HepG2 (cell line): ENCODE measurements at regions not wholly inside any gene's neighbourhood (a gene's known extent, or its start where the extent isn't known, plus 50 kb on each side); places are given as distances from the start of the nearest gene placed in this dataset.

ENCODE experiments used
- ATAC-seq: fragments of 200-7000 bp; cut with Tn5 transposase; 3 replicates; pipeline ENCODE4 v1.9.1; 2020; ENCODE audit warnings: mild to moderate bottlenecking, moderate library complexity
- BruUV-seq: library from RNA; stranded (reverse); fragments of 400-500 nt; replicated peaks from 2 replicates; lab custom pipeline; 2021; lab: Mats Ljungman, UMichigan
- CTCF ChIA-PET: fragments of 300-600 bp; formaldehyde crosslinking; extraction: SDS; loops from one replicate; lab custom pipeline; 2021; ENCODE audit warnings: low total read pairs, inconsistent platforms, low intra/inter-chr PET ratio; lab: Yijun Ruan, JAX
- POLR2A ChIA-PET: fragments of 350-600 bp; sonication (Branson Sonifier 250); formaldehyde crosslinking; loops from one replicate; lab custom pipeline; 2020; ENCODE audit warnings: antibody characterized with exemption, inconsistent platforms; lab: Yijun Ruan, JAX
- DNase-seq: peaks from one replicate; pipeline ENCODE4 v3.0.0-alpha.2; 2015; ENCODE audit warnings: low spot score
- FAIRE-seq: peaks from 3 replicates; lab custom pipeline; 2011; peaks lifted over from hg19 to GRCh38; lab: Jason Lieb, UNC
- H2AFZ ChIP-seq: one replicate; pipeline ENCODE4 v1.6.1; 2011; ENCODE audit warnings: low read length, inconsistent platforms
- H3K27ac ChIP-seq: fragments of 300-600 bp; 3 replicates; pipeline ENCODE4 v1.8.0; 2011; ENCODE audit warnings: mixed run types, mild to moderate bottlenecking, mixed read lengths, low read length, inconsistent platforms; ENCODE audit not compliant: insufficient read depth; ENCODE audit errors: extremely low read length
- H3K27me3 ChIP-seq, 2 experiments: fragments of 200-600 bp in 1 of 2; 2 replicates in 1 of 2; 3 replicates in 1 of 2; pipeline versions ENCODE4 v1.6.0 to v1.8.0; 2011; ENCODE audit warnings: low read length in 2 of 2, mild to moderate bottlenecking in 2 of 2, moderate library complexity in 2 of 2, inconsistent platforms in 1 of 2; ENCODE audit not compliant: insufficient read depth in 2 of 2, control insufficient read depth in 1 of 2
- H3K36me3 ChIP-seq, 2 experiments: fragments of 200-600 bp in 1 of 2; replicated peaks in 1 of 2; 2 replicates in 1 of 2; 3 replicates in 1 of 2; pipeline versions ENCODE4 v1.5.1 to v1.8.0; 2011; ENCODE audit warnings: low read length in 2 of 2, inconsistent platforms in 1 of 2; ENCODE audit not compliant: insufficient read depth in 2 of 2, control insufficient read depth in 1 of 2
- H3K4me1 ChIP-seq: 2 replicates; pipeline ENCODE4 v1.5.1; 2012; ENCODE audit warnings: low read length, inconsistent platforms; ENCODE audit not compliant: insufficient read depth
- H3K4me2 ChIP-seq: 2 replicates; pipeline ENCODE4 v1.6.0; 2011; ENCODE audit warnings: low read depth, low read length, inconsistent platforms
- H3K4me3 ChIP-seq, 3 experiments: fragments of 200-600 bp in 1 of 3; sonication (generic), shearing (Covaris generic) in 1 of 3; replicated peaks in 1 of 3; 2 replicates each; pipeline ENCODE4 v1.5.1; 2011 to 2016; ENCODE audit warnings: low read length in 3 of 3, inconsistent platforms in 2 of 3, low read depth in 2 of 3, mild to moderate bottlenecking in 2 of 3, control low read depth in 1 of 3, mixed read lengths in 1 of 3; ENCODE audit not compliant: insufficient read depth in 1 of 3
- H3K79me2 ChIP-seq: one replicate; pipeline ENCODE4 v1.6.1; 2011; ENCODE audit warnings: low read length, inconsistent platforms; ENCODE audit not compliant: insufficient read depth
- H3K9ac ChIP-seq: 2 replicates; pipeline ENCODE4 v1.6.0; 2011; ENCODE audit warnings: mild to moderate bottlenecking, low read depth, low read length, inconsistent platforms; ENCODE audit not compliant: insufficient read depth
- H3K9me3 ChIP-seq: 2 replicates; pipeline ENCODE4 v1.5.1; 2012; ENCODE audit warnings: mild to moderate bottlenecking, low read length
- H4K20me1 ChIP-seq: 2 replicates; pipeline ENCODE4 v1.6.0; 2011; ENCODE audit warnings: inconsistent platforms, mild to moderate bottlenecking, low read length, moderate library complexity; ENCODE audit not compliant: insufficient read depth
- BCL6 ChIP-seq: IDR thresholded peaks from 2 replicates; pipeline ENCODE4 v1.6.1; 2016; ENCODE audit warnings: missing genetic modification reagents, missing compliant biosample characterization
- POGZ ChIP-seq: sonication (generic); formaldehyde crosslinking; IDR thresholded peaks from 2 replicates; pipeline ENCODE4 v1.4.0; 2020; ENCODE audit warnings: mild to moderate bottlenecking, missing genetic modification reagents
- RFXANK ChIP-seq: IDR thresholded peaks from 2 replicates; pipeline ENCODE4 v1.6.1; 2016
- RNF2 ChIP-seq: fragments of 450-650 bp; conservative IDR thresholded peaks from 2 replicates; pipeline ENCODE4 v1.6.1; 2016; ENCODE audit warnings: low read depth
- RNF219 ChIP-seq: sonication (generic); formaldehyde crosslinking; IDR thresholded peaks from 2 replicates; pipeline ENCODE4 v1.5.0; 2020; ENCODE audit warnings: mild to moderate bottlenecking, missing genetic modification reagents
- TOE1 ChIP-seq: sonication (generic); formaldehyde crosslinking; IDR thresholded peaks from 2 replicates; pipeline ENCODE4 v1.4.0; 2020; ENCODE audit warnings: mild to moderate bottlenecking, missing genetic modification reagents
- ZBTB20 ChIP-seq: sonication (generic); formaldehyde crosslinking; IDR thresholded peaks from 2 replicates; pipeline ENCODE4 v1.8.1; 2023; ENCODE audit warnings: missing genetic modification reagents, low read depth, mild to moderate bottlenecking, borderline replicate concordance
- ZNF143 ChIP-seq: sonication (generic); formaldehyde crosslinking; IDR thresholded peaks from 2 replicates; pipeline ENCODE4 v1.4.0; 2020; ENCODE audit warnings: missing genetic modification reagents
- ZNF784 ChIP-seq: sonication (generic); formaldehyde crosslinking; IDR thresholded peaks from 2 replicates; pipeline ENCODE4 v1.5.1; 2020; ENCODE audit warnings: missing genetic modification reagents, mild to moderate bottlenecking, borderline replicate concordance
- WGBS: methylation state at CpG from one replicate; pipeline ENCODE4 v1.1.6; 2017; ENCODE audit warnings: low lambda C conversion rate; 5-methylcytosine and 5-hydroxymethylcytosine counted together
- in situ Hi-C: cut with HindIII; loops from 2 replicates; pipeline ENCODE4 v1.10.0; 2017; ENCODE audit warnings: low pct_unique_long_range_greater_than_20kb; ENCODE audit not compliant: extremely low pct_ligation_motif_present
- intact Hi-C: fragments of 100-400 bp; cut with micrococcal nuclease; formaldehyde crosslinking; loops from one replicate; pipeline ENCODE4 v1.10.0; 2022; ENCODE audit not compliant: unreplicated experiment

- H2AFZ ChIP-seq, result no peak overlapping the region
- CTCF ChIA-PET, result no interaction called here
- peaks cover 8% of the 10 kb centered on the region for H3K9me3 ChIP-seq
- H3K79me2 ChIP-seq, result no peaks in the 10 kb centered on the region
- ATAC-seq (no peak), FAIRE-seq (no peak), DNase-seq (no peak)
- in situ Hi-C loops (no loop called here), intact Hi-C loops (no loop called here)
- H4K20me1 ChIP-seq, result no peaks in the 10 kb centered on the region
- no TSS peak for BruUV-seq
- H3K36me3 ChIP-seq, result no peaks in the 10 kb centered on the region
- no peak overlapping the region for H3K27ac ChIP-seq
- no peak overlapping the region for H3K4me3 ChIP-seq
- H3K9ac ChIP-seq, result no peak overlapping the region
- no peak overlapping the region for H3K4me2 ChIP-seq
- H3K4me1 ChIP-seq, result no peaks in the 10 kb centered on the region
- 60% methylated on average over 5 of the region's 5 CpGs for WGBS
- POLR2A ChIA-PET, result no interaction called here
- TF ChIP-seq ZNF784 (no peak), RNF2 (no peak), RNF219 (no peak), ZBTB20 (CRISPR knock-in tag) (no peak), ZNF143 (CRISPR knock-in tag) (no peak), POGZ (CRISPR knock-in tag) (no peak), TOE1 (CRISPR knock-in tag) (no peak), RFXANK (no peak), BCL6 (CRISPR knock-in tag) (no peak)
- TF ChIP-seq, all 625 proteins: peak for 0
- no peaks in the 10 kb centered on the region for H3K27me3 ChIP-seq
Measured at GRCh38 chr12:65703176-65703575, 121.1 kb upstream of the HMGA2 start.
